IPS DF 4.7 (cell line): ENCODE measurements at regions not wholly inside any gene's neighbourhood (a gene's known extent, or its start where the extent isn't known, plus 50 kb on each side); places are given as distances from the start of the nearest gene placed in this dataset.

Experiments used
- DNase-seq: peaks from one replicate; pipeline ENCODE4 v3.0.0-alpha.2; 2013; ENCODE audit warnings: low spot score; ENCODE audit errors: extremely low read depth

DNA sequence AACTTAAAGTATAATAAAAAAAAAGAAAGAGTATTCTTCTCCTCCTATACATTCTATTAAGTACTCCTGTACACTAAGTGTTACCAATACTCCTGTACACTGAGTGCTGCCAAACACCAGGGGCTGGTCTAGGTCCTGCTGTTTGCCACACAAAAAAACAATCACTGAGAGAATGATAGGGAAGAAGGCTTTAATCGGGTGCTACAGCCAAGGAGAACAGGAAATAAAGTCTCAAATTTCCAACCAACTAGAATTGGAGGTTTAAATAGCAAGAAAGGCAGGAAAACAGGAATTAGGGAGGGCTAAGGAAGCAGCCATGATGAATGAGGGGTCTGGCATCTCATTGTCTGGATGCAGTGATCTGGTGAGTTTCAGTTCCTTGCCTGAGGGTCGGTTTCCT is 239.8 kb downstream of the ZNF674 start:
- no peak for DNase-seq

DNA sequence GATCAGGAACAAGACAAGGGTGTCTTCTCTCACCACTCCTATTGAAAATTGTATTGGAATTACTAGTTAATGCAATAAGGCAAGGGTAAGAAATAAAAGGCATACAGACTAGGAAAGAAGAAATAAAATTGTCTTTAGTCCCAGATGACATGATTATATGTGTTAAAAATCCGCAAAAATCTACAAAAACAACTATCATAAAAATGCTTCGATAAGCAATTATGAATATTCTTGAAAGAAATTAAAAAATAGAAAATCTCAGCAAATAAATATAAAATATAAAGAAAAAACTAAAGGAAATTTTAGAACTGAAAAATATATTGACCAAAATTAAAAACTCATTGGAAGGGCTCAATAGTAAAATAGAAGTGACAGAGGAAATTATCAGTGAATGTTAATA is 243.3 kb downstream of the ZNF674 start:
- no peak for DNase-seq

DNA sequence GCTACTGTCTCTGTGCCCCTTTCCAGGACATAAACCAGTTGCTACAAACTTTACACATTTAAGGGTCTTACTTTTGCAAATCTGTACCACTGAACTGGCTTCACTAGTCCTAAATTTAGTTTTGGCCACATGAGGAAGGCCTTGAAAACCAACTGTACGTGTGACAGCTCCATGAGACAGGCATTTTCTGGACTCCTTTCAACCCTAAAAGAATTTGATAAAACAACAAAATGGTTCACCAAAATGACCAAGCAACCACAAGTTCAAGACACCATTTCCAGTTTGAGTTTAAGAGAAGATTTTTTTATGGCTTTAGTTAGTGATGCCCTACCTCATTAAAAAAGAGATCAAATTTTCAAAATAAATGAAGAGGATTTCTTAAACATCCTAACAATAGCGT is 246.4 kb downstream of the ZNF674 start:
- DNase-seq = no peak

DNA sequence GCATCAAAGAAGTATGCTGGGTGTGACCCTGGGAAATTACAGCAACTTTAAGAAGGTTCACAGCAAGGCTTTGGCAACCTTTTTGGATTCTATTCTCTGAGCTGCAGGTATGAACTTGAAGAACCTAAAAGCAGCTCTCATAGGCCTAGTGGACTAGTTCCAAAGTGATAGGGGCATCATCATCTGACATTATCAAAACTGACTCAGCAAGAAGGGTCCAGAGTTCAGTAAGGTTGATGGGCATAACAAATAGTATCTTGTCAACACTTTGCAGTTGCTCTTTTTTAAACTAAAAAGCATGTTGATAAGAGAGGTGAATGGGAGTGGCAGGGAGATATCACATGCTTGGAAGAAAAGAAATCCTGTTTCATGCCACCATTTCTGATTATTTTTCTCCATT is 249.3 kb downstream of the ZNF674 start:
- no peak for DNase-seq

DNA sequence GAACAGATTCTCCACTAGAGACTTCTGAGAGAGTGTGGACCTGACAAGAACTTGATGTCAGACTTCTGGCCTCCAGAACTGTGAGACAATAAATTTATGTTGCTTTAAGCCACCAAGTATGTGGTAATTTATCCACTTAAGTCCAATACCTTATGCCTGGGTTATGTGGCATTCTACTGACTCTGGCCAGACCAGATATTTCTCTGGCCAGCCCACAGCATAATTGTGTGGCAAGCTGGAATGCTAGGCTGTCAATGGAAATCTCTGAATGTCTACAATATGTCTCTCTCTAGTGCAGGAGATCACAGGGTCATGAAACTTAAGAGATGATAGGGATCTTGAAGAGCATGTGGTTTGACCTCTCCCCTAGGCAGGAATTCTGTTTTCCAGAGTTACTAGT is 251.0 kb downstream of the ZNF674 start:
- no peak for DNase-seq

DNA sequence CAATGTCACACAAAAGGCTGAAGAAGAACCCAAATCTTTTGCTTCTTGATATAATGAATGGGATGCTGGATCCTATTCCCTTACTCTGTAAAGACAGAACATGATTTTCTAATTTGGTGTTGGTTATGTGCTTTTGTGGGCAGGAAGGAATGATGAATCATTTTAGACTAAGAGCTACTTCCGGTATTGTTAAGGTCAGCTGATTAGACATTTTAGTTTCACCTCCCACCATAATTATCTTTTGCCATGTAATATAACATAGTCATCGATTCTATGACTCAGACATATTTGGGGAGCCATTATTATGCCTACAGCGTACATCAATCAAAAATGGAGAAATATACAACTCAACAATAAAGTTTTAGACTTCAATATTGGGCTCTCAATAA is 265.3 kb downstream of the ZNF674 start:
- DNase-seq = no peak

DNA sequence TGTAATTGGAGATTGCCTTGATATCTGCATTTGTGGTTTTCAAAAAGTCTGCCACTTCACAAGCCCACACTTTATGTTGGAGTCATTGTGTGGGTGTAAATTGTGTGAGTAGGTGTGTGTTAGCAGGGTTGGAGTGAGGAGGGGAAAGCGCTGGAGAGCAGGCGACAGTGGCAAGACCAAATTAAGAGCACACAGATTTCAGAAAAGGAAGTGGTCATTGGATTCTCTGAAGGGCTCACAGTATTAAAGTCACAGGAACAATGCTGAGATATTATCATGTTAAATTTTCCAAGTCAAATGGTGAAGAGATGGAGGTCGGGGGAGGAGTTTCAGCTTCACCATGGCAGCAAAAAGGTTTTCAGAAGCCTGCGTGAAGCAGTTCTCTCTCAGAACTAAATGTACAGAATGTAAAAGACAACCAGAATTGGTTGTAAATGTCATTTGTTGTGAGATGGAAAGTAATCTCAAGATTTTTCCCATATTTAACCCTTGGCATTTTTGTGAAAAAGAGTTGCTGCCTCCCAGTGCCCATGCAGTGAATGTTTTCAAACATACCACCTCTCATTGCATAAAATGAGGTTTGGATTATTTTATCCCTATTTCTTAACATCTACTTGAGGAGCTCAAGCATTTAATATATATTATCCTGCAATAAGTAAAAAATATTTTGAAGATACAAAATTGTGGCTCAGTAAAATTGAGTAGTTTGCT is 265.9 kb downstream of the ZNF674 start:
- DNase-seq = no peak

DNA sequence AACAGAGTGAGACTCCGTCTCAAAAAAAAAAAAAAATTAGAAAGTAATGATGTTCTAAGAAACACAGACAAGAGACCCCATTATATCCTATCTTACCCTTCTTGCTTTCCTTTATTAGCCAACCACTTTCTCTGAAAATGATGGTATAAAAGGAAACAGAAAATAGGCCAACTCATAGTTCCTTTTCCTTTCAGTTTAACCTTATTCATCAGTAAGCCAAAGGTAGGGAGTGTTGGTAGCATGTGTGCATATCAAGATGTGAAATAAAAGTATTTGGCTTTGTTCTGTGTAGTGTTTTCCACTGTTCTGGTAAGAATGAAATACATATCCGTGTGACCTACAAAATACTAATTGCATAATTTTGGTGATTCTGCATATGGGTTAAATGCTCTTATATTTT is 266.6 kb downstream of the ZNF674 start:
- no peak for DNase-seq

DNA sequence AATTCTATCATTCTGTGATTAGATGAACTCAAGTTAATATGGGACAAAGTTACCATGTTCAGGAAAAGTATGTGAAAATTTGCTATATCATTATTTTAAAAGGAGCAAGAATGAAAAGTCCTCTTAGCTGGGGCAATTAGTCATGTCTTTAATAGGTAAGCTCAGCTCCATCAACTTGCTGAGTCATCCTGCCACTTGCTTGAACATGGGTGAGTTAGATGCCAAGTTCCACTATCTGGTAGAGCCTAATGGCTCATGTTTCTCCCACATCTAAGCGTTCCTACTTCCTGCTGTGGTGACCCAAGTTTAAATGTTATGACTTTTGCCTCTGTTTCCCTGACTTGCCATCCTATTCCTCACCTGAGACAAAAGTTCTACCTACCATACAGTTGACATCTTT is 276.8 kb downstream of the ZNF674 start:
- no peak for DNase-seq

DNA sequence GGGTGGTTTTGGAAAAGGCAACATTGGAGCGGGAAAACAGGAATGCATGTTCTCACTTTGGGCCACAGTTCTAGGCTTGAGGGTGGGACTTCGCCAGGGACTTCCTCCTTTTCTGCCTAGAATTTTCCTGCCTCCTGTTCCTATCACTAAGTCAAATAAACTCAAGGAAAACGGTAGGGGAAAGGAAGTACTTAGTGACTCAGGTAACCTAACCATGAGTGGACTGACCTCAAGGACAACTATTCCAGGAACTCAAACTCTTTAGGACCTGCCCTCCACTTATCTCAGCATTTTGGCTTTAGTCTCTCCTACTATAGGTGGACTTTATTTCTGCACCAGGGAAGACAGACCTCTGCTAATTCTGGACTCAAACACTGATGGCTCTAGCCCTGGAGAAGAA is 281.7 kb downstream of the ZNF674 start:
- DNase-seq = no peak

DNA sequence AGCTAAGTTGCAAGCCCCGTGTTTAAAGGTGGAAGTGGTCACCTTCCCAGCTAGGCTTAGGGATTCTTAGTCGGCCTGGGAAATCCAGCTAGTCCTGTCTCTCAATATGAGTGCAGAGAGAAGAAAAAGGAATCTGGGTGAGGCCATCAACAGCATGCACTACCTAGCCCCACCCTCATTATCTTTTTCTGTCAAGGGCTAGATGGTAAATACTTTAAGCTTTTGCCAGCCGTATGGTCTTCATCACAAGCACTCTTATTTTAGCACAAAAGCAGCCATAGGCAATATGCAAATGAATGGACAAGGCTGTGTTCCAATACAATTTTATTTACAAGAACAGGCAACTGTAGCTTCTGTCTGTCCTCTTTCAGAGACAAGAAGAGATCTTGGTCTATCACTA is 282.9 kb downstream of the ZNF674 start:
- no peak for DNase-seq

DNA sequence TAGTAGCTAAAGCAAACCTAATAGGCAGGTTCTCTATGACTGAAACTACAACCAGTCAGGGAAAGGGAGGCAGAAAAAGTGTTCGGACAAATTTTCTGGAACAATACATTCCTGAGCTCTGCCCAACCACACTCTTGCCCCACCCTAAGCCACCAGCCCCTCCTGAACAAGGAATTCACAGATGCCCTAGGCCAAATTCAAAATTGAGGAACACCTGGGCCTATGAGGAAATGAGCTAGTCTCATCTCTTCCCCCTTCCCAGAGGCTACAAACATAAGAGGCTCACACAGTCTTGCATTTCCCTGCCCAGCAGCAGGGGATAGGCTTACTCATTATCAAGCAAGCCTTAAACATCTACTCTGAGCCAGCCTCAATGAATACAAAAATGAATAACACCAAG is 284.7 kb downstream of the ZNF674 start:
- no peak for DNase-seq

DNA sequence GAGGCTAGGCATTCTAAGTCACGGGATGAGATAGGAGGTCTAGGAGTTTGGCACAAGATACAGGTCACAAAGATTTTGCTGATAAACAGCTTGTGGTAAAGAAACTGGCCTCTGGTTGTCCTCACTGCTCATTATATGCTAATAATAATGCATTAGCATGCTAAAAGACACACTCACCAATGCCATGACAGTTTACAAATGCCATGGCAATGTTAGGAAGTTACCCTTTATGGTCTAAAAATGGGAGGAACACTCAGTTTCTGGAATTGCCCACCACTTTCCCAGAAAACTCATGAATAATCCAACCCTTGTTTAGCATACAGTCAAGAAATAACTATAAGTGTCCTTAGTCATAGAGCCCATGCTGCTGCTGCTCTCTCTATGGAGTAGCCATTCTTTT is 286.9 kb downstream of the ZNF674 start:
- no peak for DNase-seq

DNA sequence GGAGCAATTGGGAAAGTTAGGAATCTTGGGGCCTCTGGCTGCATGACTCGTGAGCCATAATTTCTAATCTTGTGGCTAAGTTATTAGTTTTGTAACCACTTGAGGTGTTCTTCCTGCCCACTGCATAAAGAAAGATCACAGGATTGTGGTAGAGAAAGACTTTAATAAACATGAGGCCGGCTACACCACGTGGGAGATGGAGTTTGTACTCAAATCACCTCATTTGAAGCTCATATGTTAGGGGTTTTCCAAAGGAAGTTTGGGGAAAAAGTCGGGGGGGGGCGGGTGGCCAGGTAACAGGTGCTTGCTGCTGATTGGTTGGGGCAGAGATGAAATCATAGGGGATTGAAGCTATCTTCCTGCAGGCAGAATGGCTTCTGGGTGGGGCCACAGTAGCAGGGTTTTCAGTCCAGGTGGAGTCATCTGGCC is 287.8 kb downstream of the ZNF674 start:
- DNase-seq = no peak

DNA sequence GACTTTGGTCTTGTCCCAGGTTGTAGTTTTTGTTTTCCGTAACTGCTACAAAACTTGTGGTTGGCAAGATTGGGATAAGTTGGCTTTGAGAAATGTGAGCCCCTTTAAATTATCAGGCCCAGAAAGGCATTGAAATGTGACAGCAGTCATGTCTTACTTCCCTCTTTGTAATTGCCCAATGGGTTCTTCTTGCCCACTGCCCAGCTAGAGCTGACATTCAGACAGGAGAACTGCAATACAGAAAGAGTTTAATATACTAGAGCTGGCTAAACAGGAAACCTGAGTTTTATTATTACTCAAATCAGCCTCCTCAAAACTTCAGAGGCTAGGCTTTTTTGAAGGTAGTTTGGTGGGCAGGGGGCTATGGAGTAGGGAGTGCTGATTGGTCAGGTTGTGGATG is 288.3 kb downstream of the ZNF674 start:
- DNase-seq = no peak

DNA sequence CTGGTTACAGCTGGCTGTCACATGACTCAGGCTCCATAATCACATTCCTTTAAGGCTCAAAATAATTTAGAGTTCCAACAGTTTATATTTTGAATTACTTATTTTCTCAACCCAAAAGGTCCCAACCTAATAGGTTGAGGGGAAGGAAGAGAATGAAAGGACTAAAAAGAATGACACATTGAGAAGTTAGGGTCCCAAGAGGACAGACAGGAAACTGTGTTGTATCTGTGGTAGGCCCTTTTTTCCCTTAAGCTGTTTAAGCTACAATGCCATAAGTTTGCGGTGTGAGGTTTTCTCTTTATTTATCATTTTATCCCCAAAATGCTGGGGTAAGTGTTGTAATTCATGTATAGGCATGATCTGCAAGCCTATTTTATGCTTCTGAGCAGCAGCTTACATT is 290.2 kb downstream of the ZNF674 start:
- no peak for DNase-seq

DNA sequence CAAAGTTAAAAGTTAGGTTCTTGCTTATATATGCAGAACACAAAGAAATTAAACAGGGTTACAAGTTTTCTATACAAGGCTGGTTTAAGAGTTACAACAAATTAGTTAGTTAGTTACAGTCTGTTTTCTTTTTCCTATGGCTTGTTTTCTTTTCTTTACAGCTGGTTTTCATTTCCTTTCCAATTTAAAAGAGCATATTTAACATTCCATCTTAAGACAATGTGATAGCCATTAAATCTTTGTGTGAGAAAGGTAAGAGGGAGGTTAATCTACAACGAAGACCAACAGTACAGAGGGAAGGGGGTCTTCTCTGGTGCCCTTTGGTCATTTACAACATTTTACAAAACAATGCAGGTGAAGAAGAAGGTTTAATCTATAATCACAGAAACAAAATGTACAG is 290.6 kb downstream of the ZNF674 start:
- no peak for DNase-seq

DNA sequence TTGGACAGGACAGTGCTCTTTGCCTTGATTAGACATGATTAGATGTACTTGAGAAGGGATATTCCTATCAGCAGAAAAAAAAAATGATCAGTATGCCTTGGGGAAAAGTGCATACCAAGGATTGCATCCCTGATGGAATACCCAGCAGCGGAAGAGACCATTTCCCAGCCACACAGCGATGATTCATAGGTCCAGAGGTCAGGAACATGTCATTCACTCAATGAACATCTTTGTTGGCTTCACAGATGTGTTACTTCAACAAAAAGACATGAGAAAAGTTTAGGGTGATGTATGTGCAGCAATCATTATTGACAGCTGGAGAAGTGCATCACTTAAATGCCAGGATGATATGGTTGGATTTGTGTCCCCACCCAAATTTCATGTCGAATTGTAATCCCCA is 293.5 kb downstream of the ZNF674 start:
- no peak for DNase-seq

DNA sequence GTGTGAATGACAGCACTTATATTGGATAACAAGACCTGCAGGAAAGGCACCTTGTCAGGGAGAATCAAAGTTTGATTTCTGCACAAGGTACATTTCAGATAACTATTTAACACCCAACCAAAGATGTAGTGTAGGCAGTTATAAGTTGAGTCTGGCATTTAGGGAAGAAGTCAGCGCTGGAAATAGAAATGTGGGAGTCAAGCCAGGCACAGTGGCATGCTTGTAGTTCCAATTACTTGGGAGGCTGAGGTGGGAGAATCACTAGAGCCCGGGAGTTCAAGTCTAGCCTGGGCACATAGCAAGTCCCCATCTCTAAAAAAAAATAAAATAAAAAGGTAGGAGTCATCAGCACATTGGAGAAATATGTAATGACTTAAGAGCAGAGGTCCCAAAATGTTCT is 295.1 kb downstream of the ZNF674 start:
- no peak for DNase-seq

DNA sequence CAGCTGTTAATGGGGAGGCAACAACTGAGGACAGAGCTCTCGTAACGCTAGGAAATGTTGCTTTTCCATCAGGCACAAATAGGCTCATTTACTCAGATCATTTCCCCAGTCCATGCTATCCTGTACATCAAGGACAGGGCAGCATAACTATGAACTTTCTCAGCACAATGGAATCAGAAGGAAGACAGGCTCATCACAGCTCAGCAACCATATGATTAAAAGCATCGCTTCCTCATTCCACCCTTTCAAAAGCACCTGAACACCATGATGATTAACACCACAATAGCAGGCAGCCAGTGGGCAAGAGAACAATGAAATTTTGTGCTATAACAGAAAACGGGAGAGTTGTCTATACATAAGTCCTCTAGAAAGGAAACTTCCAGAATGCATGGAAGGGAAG is 297.8 kb downstream of the ZNF674 start:
- no peak for DNase-seq

DNA sequence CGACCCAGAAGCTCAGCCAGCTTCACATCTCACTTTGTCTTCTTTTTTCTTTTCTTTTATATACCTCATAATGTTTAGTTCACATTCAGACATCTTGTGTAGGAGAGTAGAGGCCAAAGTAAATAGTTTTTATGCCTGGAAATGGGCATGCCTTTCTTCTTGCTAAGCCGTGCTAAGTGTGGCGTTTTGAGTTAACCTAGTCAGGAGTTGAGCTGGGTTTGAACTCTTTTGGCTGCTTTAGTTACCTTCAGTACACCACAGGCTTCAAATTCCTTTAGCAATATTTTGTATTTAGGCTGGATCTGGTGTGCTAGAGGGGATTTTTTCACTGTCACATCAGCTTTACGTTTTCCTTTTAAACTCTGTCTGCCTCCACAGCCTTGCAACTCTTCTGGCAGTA is 300.8 kb downstream of the ZNF674 start:
- DNase-seq = no peak

DNA sequence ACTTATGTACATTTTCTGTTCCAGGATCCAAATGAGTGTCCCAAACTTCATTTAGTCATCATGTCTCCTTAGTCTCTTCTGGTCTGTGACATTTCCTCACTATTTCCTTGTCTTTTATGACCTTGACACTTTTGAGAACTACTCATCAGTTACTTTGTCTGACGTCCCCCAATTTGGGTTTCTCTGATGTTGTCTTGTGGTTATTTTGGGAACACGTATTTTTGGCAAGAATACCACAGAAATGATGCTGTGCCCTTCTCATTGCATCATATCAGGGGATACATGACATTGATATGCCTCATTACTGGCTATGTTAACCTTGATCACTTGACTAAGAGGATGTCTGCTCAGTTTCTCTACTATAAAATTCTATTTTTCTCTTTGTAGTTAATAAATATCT is 308.8 kb downstream of the ZNF674 start:
- no peak for DNase-seq

DNA sequence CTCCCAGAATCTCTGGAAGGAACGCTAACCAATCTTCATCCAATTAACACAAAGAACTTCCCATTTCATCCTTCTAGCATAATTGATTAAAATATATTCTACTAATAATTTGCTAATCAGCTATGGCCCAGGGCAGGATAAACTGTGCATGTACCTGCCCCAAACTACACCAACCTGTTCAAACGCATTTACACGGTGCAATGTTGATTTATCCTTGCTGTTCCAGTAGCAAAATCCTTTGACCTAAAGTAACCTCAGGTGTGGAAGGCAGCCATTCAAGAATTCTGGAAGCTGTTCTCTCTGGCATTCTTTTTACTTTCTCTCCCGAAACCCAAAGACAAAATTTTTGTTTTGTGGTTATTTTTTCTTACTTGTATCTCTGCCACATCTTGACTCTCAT is 309.4 kb downstream of the ZNF674 start:
- DNase-seq = no peak

DNA sequence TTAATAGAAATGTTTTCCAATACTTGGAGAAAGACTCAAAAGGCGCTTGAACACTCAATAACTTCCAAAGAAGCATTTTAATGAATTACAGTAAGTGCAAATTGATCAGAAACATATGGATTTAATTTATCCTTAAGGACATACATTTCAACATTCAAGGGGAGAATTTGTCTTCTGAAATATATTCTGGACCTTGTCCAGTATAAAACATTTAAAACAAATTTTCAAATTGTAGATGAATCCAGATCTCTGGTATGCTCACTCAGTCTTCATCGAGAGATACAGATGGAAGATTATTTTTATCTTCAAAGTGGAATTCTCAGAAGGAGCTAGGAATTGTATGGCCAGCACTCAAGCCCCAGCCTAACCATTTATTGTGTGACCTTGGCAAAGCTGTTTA is 310.4 kb downstream of the ZNF674 start:
- no peak for DNase-seq
